ENCODE measurements at regions not wholly inside any gene's neighbourhood (a gene's known extent, or its start where the extent isn't known, plus 50 kb on each side); places are given as distances from the start of the nearest gene placed in this dataset.

GRCh38 chr6:867378-867777, 174.4 kb upstream of the EXOC2 start:
- RAD21 ChIA-PET (ENCODE audit: unreplicated experiment) = no interaction called here
- POLR2A ChIA-PET = no interaction called here

More at GRCh38 chr6:867378-867777, 174.4 kb upstream of the EXOC2 start:
- no peaks in the 10 kb centered on the region for H4K20me1 ChIP-seq (ENCODE audit: control insufficient read depth, insufficient read depth)
- no peak overlapping the region for H3K4me2 ChIP-seq (ENCODE audit: control insufficient read depth, insufficient read depth)
- H3K27me3 ChIP-seq (replicated peaks in 1 of 2; ENCODE audit: control insufficient read depth in 2 of 2, insufficient read depth in 2 of 2, low read length in 1 of 2) = peaks cover 0 to 1% of the 10 kb centered on the region in 2 experiments; a peak in 1 of 4 replicates
- no TSS peak for BruUV-seq (replicated peaks)
- ATAC-seq = no peak
- no peaks in the 10 kb centered on the region for H3K79me2 ChIP-seq (ENCODE audit: control insufficient read depth, insufficient read depth, low read length)
- H3K9me3 ChIP-seq (replicated peaks; ENCODE audit: control insufficient read depth, insufficient read depth, low read length) = no peaks in the 10 kb centered on the region; the same call in 2 of the 3 replicates
- H3K4me1 ChIP-seq (ENCODE audit: control insufficient read depth, insufficient read depth, low read length) = no peaks in the 10 kb centered on the region
- in situ Hi-C loops (cut with MboI) (no loop called here), intact Hi-C loops (cut with micrococcal nuclease; ENCODE audit: unreplicated experiment) (no loop called here)
- ChIA-PET CTCF (no interaction called here), SMC1A (ENCODE audit: uncharacterized antibody, unreplicated experiment) (no interaction called here)
- H3K9ac ChIP-seq (ENCODE audit: control insufficient read depth, insufficient read depth, low read length) = no peak overlapping the region
- no peak overlapping the region for H2AFZ ChIP-seq (ENCODE audit: control insufficient read depth, low read depth, low read length)
- TF ChIP-seq TCF3 (IDR thresholded peaks at IDR 0.05; ENCODE audit: borderline replicate concordance, insufficient read depth, low read depth, low read length) (no peak), SMARCA5 (IDR thresholded peaks at IDR 0.05) (no peak), CHD2 (IDR thresholded peaks at IDR 0.05; ENCODE audit: borderline replicate concordance, low read depth, low read length) (no peak), GABPA (IDR thresholded peaks at IDR 0.05; ENCODE audit: low read depth) (no peak), NFXL1 (IDR thresholded peaks at IDR 0.05; ENCODE audit: borderline replicate concordance) (no peak), BMI1 (IDR thresholded peaks at IDR 0.05; ENCODE audit: borderline replicate concordance) (no peak), TBL1XR1 (IDR thresholded peaks at IDR 0.05; ENCODE audit: low read depth, low read length) (no peak), TAF1 (IDR thresholded peaks at IDR 0.05; ENCODE audit: borderline replicate concordance, low read depth, low read length) (no peak), KLF5 (IDR thresholded peaks at IDR 0.05; ENCODE audit: partially characterized antibody) (no peak), MXI1 (IDR thresholded peaks at IDR 0.05; ENCODE audit: low read depth, low read length) (no peak), MEF2A (IDR thresholded peaks at IDR 0.05; ENCODE audit: insufficient read depth, low read depth, low read length) (no peak), HSF1 (IDR thresholded peaks at IDR 0.05; ENCODE audit: low read depth, low read length) (no peak), ELK1 (IDR thresholded peaks at IDR 0.05; ENCODE audit: low read depth, low read length) (no peak)
- 58% methylated on average over 6 of the region's 6 CpGs for WGBS (ENCODE audit: insufficient coverage, insufficient replicate concordance, low lambda C conversion rate, missing lambda C conversion rate)
- no peak for DNase-seq (ENCODE audit: low read depth, low spot score)
- FAIRE-seq = no peak
- H3K27ac ChIP-seq (ENCODE audit: control insufficient read depth, insufficient read depth) = no peak overlapping the region
- H3K36me3 ChIP-seq (ENCODE audit: control insufficient read depth in 2 of 2, insufficient read depth in 2 of 2, low read length in 1 of 2) = no peaks in the 10 kb centered on the region
- no peak overlapping the region for H3K4me3 ChIP-seq

Measured in GM12878 (cell line).